Astrocyte of the spinal cord (primary cell): ENCODE measurements at regions not wholly inside any gene's neighbourhood (a gene's known extent, or its start where the extent isn't known, plus 50 kb on each side); places are given as distances from the start of the nearest gene placed in this dataset.

ENCODE experiments used
- DNase-seq: peaks from one replicate; pipeline ENCODE4 v3.0.0; 2011; ENCODE audit warnings: low read depth, low spot score
- H3K4me3 ChIP-seq: 2 replicates; pipeline ENCODE4 v1.5.1; 2011; ENCODE audit warnings: low read depth, mild to moderate bottlenecking, low read length, moderate library complexity
- in situ Hi-C: cut with HindIII; loops from 2 replicates; pipeline ENCODE4 v1.10.0; 2017; ENCODE audit warnings: low sequenced_read_pairs
- TF ChIP-seq, protein P1 (sequence below): IDR thresholded peaks from 2 replicates; pipeline ENCODE4 v1.5.1; 2012; ENCODE audit warnings: low read depth, mild to moderate bottlenecking, low read length, inconsistent platforms

DNA sequence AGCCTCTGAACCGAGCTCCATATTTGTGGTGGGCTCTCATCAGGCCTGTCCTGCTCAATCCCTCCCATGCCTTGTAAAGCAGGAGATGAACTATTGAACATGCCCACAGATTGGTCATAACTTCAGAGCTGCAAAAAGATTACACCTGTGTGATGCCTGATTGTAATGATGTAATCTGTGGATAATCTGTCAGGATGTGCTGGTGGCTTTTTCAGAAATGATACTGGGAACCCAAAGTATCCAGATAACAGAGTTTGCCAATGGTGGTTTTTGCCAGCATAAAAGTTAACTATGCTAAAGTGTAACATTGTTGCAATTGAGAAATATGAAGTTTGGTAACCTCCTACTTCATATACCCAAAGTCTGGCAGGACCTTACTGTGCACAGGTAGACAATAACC is 393.4 kb downstream of the RAPGEF2 start:
- TF ChIP-seq, protein P1, sequence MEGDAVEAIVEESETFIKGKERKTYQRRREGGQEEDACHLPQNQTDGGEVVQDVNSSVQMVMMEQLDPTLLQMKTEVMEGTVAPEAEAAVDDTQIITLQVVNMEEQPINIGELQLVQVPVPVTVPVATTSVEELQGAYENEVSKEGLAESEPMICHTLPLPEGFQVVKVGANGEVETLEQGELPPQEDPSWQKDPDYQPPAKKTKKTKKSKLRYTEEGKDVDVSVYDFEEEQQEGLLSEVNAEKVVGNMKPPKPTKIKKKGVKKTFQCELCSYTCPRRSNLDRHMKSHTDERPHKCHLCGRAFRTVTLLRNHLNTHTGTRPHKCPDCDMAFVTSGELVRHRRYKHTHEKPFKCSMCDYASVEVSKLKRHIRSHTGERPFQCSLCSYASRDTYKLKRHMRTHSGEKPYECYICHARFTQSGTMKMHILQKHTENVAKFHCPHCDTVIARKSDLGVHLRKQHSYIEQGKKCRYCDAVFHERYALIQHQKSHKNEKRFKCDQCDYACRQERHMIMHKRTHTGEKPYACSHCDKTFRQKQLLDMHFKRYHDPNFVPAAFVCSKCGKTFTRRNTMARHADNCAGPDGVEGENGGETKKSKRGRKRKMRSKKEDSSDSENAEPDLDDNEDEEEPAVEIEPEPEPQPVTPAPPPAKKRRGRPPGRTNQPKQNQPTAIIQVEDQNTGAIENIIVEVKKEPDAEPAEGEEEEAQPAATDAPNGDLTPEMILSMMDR, result no peak
- DNase-seq, result no peak
- no peak overlapping the region for H3K4me3 ChIP-seq
- in situ Hi-C loops, result no loop called here

DNA sequence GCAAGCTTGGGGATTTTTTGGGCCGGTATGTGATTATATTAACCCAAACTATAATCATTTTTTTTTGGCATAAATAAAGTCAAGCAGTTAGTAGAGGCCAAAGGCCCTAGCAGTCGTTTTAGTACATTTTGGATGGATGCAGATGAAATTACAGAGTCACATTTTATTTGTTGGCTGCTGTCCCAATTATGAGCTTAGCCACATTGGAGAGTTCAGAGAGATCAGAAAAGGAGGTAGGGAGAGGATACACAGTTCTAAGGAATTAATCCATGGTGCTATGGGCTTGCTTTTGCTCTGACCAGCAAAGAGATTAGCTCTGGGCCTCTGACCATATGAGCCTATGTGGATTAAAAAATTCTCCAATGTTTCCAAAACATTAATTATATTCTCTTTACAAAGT is 395.1 kb downstream of the RAPGEF2 start:
- in situ Hi-C loops, result no loop called here
- H3K4me3 ChIP-seq, result no peak overlapping the region
- TF ChIP-seq, protein P1, result no peak
- DNase-seq, result no peak

DNA sequence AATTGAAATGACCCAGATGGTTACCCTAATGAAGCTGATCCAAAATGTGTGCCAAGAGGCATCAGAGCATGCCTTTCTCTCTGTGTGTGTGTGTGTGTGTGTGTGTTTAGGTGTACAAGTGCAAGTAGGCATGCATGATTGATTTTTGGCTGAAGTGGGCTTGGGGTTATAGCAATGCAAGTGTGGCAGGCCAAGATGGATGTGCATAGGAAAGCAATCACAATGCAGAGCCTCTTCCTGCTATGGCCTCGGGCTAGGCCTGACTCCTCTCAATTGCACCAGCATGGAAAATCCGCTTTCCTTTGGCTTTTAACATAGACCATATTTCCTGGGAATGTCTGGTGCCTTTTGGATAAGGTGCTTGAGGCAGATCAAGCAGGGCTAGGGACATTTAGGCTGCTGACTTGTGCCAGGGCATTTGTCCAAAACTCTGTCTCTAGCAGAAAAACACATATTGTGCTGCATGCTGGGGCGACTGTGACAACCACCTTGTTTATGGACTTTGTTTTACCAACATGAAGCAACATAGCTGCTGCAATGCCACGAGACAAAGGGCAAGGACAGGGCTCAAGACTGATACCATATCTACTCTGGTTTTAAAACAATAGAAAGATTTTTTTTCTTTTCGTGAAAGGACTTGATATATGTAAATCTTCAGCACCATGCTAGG is 395.7 kb downstream of the RAPGEF2 start:
- in situ Hi-C loops, result no loop called here
- no peak for DNase-seq
- TF ChIP-seq, protein P1, result no peak
- no peak overlapping the region for H3K4me3 ChIP-seq

DNA sequence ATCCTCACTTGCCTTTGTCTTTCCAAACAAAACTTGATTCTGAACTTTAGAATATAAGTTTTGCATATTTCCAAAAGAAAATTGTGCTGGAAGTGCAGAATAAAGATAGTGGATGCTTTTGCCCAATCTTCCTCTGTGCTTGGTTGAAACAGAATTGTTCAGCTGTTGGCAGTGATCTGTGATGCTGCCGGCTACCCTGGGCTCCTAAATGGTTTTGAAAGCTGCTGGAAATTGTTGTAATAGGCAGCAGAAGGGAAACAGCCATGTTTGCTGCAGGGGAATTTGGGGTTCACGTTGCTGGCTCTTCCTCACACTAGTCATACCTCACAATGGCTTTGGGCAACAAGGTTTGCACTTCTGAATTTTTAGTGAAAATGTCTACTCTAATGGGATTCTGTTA is 398.0 kb downstream of the RAPGEF2 start:
- no peak overlapping the region for H3K4me3 ChIP-seq
- TF ChIP-seq, protein P1, result no peak
- no peak for DNase-seq
- in situ Hi-C loops, result no loop called here

DNA sequence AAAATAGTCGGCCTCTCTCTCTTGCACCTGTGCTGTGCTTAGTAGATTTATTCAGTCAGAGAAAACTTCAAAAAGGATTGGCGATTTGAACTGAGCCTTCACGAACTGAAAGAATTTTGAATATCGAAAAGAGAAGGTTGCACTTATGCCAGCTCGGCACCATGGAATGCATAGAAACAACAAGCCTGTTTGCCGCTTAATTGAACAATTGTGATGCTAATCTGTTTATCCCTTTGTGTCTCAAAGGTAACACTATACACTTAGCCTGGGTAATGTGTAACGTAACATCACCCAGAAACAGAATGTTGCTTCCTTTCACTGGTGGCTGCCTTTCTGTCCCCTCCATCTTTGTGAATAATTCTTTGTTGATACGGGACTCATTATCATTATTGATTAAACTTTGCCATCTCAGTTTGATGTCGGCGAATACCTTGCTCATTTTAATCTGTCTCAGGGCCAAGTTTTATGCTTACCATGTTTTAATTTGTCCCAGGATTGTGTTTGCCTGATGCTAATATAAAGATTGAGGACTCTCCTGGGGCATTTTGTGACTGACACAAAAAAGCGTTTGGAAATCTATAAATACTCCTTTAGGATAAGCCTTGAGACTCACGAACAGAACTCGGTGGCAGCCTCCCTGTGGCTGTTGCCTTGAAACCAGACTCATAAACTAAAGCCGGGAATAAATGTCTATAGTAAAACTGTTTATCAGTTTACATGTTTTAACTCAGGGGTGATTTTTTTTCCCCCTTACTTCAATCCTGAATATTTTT is 400.5 kb downstream of the RAPGEF2 start:
- in situ Hi-C loops, result no loop called here
- TF ChIP-seq, protein P1, result no peak
- DNase-seq, result no peak
- H3K4me3 ChIP-seq, result no peak overlapping the region

DNA sequence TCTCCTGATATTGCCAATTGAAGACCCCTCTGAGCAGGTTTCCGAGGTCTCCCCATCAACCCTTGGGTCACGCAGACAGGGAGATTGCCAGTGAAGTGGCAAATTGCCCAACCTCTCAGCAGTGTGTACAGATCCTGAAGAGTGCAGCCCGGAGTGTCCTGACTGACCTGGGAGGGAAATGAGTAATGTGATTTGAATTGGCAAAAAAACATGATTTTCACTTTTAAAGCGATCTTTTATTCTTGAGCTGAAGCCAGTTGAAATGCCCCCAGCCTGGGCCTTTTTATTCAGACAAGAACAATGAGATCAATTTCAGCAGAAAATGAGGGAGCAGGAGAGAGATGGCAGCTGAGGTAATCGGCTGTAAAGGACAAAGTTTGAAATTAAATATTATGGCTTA is 401.8 kb downstream of the RAPGEF2 start:
- TF ChIP-seq, protein P1, result no peak
- peak; percentile 37 for DNase-seq
- in situ Hi-C loops, result no loop called here
- H3K4me3 ChIP-seq, result no peak overlapping the region
